ENCODE measurements at regions not wholly inside any gene's neighbourhood (a gene's known extent, or its start where the extent isn't known, plus 50 kb on each side); places are given as distances from the start of the nearest gene placed in this dataset.
"Not testable (repeated sequence)": the region's sequence is repeated elsewhere in the genome, so short reads cannot be mapped to it uniquely, and the experiment has no call there.

- intact Hi-C loops (cut with micrococcal nuclease), result no loop called here
Observed at GRCh38 chr12:59365133-59365532, 230.7 kb upstream of the SLC16A7 start.

- intact Hi-C loops (cut with micrococcal nuclease), result no loop called here
Observed at GRCh38 chr12:59357811-59358210, 238.0 kb upstream of the SLC16A7 start.

- intact Hi-C loops (cut with micrococcal nuclease), result not testable (repeated sequence)
Observed at GRCh38 chr12:59346248-59346647, 249.6 kb upstream of the SLC16A7 start.

GRCh38 chr12:59345406-59345805 lies 250.4 kb upstream of the SLC16A7 start:
- intact Hi-C loops (cut with micrococcal nuclease), result no loop called here

GRCh38 chr12:59344224-59344623 lies 251.6 kb upstream of the SLC16A7 start:
- intact Hi-C loops (cut with micrococcal nuclease), result no loop called here

GRCh38 chr12:59329462-59329861 lies 266.4 kb upstream of the SLC16A7 start:
- intact Hi-C loops (cut with micrococcal nuclease), result no loop called here

- intact Hi-C loops (cut with micrococcal nuclease), result not testable (repeated sequence)
Observed at GRCh38 chr12:59328395-59329075, 267.3 kb upstream of the SLC16A7 start.

- intact Hi-C loops (cut with micrococcal nuclease), result not testable (repeated sequence)
Observed at GRCh38 chr12:59326457-59326856, 269.4 kb upstream of the SLC16A7 start.

GRCh38 chr12:59322473-59322872 lies 273.4 kb upstream of the SLC16A7 start:
- intact Hi-C loops (cut with micrococcal nuclease), result no loop called here

- intact Hi-C loops (cut with micrococcal nuclease), result no loop called here
Observed at GRCh38 chr12:59321278-59321677, 274.6 kb upstream of the SLC16A7 start.

GRCh38 chr12:59320112-59320511 lies 275.7 kb upstream of the SLC16A7 start:
- intact Hi-C loops (cut with micrococcal nuclease), result no loop called here

- intact Hi-C loops (cut with micrococcal nuclease), result no loop called here
Observed at GRCh38 chr12:59318940-59319339, 276.9 kb upstream of the SLC16A7 start.

- intact Hi-C loops (cut with micrococcal nuclease), result no loop called here
Observed at GRCh38 chr12:59317598-59317997, 278.2 kb upstream of the SLC16A7 start.

- intact Hi-C loops (cut with micrococcal nuclease), result no loop called here
Observed at GRCh38 chr12:59316938-59317337, 278.9 kb upstream of the SLC16A7 start.

- intact Hi-C loops (cut with micrococcal nuclease), result not testable (repeated sequence)
Observed at GRCh38 chr12:59316354-59316753, 279.5 kb upstream of the SLC16A7 start.

GRCh38 chr12:59314209-59314608 lies 281.6 kb upstream of the SLC16A7 start:
- intact Hi-C loops (cut with micrococcal nuclease), result no loop called here

GRCh38 chr12:59304077-59304721 lies 291.6 kb upstream of the SLC16A7 start:
- intact Hi-C loops (cut with micrococcal nuclease), result no loop called here

GRCh38 chr12:59298296-59298695 lies 297.5 kb upstream of the SLC16A7 start:
- intact Hi-C loops (cut with micrococcal nuclease), result no loop called here

- intact Hi-C loops (cut with micrococcal nuclease), result no loop called here
Observed at GRCh38 chr12:59294221-59294620, 301.6 kb upstream of the SLC16A7 start.

- intact Hi-C loops (cut with micrococcal nuclease), result no loop called here
Observed at GRCh38 chr12:59282999-59283398, 312.8 kb upstream of the SLC16A7 start.

GRCh38 chr12:59273561-59273960 lies 322.3 kb upstream of the SLC16A7 start:
- intact Hi-C loops (cut with micrococcal nuclease), result not testable (repeated sequence)

GRCh38 chr12:59268295-59268809 lies 327.5 kb upstream of the SLC16A7 start:
- intact Hi-C loops (cut with micrococcal nuclease), result no loop called here

GRCh38 chr12:59260202-59260601 lies 335.6 kb upstream of the SLC16A7 start:
- intact Hi-C loops (cut with micrococcal nuclease), result no loop called here

All from T-helper 2 cell treated with Interferon-gamma antibody and Interleukin-4, amounts not matched to agents 100 ng/mL and 5 ng/mL, for 36 hours (primary cell).